Natural killer cell (primary cell): ENCODE measurements at regions not wholly inside any gene's neighbourhood (a gene's known extent, or its start where the extent isn't known, plus 50 kb on each side); places are given as distances from the start of the nearest gene placed in this dataset.
"Not testable (repeated sequence)": the region's sequence is repeated elsewhere in the genome, so short reads cannot be mapped to it uniquely, and the experiment has no call there.

Experiments
- ATAC-seq, 3 donors: fragments of 150-1000 bp in 2 of 3; fragments of 200-7000 bp in 1 of 3; cut with Tn5 transposase; 1 replicate in 1 of 3; 2 replicates in 2 of 3; pipeline ENCODE4 v1.10.0; 2021; ENCODE audit warnings: mild to moderate bottlenecking in 2 of 3, moderate library complexity in 2 of 3
- DNase-seq, 2 donors: peaks; one replicate each; pipeline versions ENCODE4 v3.0.0 to v3.0.0-alpha.2; 2013 to 2021; ENCODE audit warnings: mixed read lengths in 1 of 2
- H3K27ac ChIP-seq: one replicate; pipeline ENCODE4 v1.5.1; 2013; ENCODE audit warnings: mild to moderate bottlenecking, low read length
- H3K27me3 ChIP-seq: one replicate; pipeline ENCODE4 v1.6.1; 2013; ENCODE audit warnings: low read length; ENCODE audit not compliant: control insufficient read depth, insufficient read depth
- H3K36me3 ChIP-seq: one replicate; pipeline ENCODE4 v1.6.1; 2013; ENCODE audit warnings: low read length; ENCODE audit not compliant: control insufficient read depth, insufficient read depth
- H3K4me1 ChIP-seq: one replicate; pipeline ENCODE4 v1.6.1; 2013; ENCODE audit warnings: low read length; ENCODE audit not compliant: control insufficient read depth, insufficient read depth
- H3K4me3 ChIP-seq: one replicate; pipeline ENCODE4 v1.5.1; 2013; ENCODE audit warnings: low read length
- H3K9me3 ChIP-seq: one replicate; pipeline ENCODE4 v1.6.1; 2013; ENCODE audit warnings: low read length; ENCODE audit not compliant: control insufficient read depth, insufficient read depth
- H3K27ac Mint-ChIP-seq, 2 donors: one replicate each; pipeline ENCODE4 v1.8.0; 2022; ENCODE audit warnings: mild to moderate bottlenecking in 2 of 2, mixed read lengths in 2 of 2, moderate library complexity in 1 of 2
- H3K27me3 Mint-ChIP-seq, 2 donors: one replicate each; pipeline ENCODE4 v1.8.0; 2022; ENCODE audit warnings: low read depth in 2 of 2, mixed read lengths in 2 of 2
- H3K36me3 Mint-ChIP-seq: one replicate; pipeline ENCODE4 v1.8.0; 2022; ENCODE audit warnings: mixed read lengths
- H3K4me1 Mint-ChIP-seq, 2 donors: one replicate each; pipeline ENCODE4 v1.8.0; 2022; ENCODE audit warnings: mixed read lengths in 2 of 2
- H3K4me3 Mint-ChIP-seq: one replicate; pipeline ENCODE4 v1.8.0; 2022; ENCODE audit warnings: mild to moderate bottlenecking, moderate library complexity, mixed read lengths
- H3K9me3 Mint-ChIP-seq, 2 donors: one replicate each; pipeline ENCODE4 v1.8.0; 2022; ENCODE audit warnings: mixed read lengths in 2 of 2
- CTCF ChIP-seq: fragments of 200-600 bp; IDR thresholded peaks from one replicate; pipeline ENCODE4 v1.8.0; 2022; ENCODE audit warnings: antibody characterized with exemption
- WGBS: methylation state at CpG from one replicate; pipeline ENCODE4 v1.1.7; 2013; ENCODE audit warnings: missing lambda C conversion rate; ENCODE audit not compliant: insufficient coverage; 5-methylcytosine and 5-hydroxymethylcytosine counted together
- intact Hi-C: fragments of 100-400 bp; cut with micrococcal nuclease; formaldehyde crosslinking; loops from one replicate; pipeline ENCODE4 v1.14.2; 2022

- intact Hi-C loops = no loop called here
- Mint-ChIP-seq H3K4me3 (no peak overlapping the region), H3K4me1 (no peaks in the 10 kb centered on the region), H3K27ac (no peak overlapping the region), H3K27me3 (peaks cover 9 to 26% of the 10 kb centered on the region in 2 donors), H3K9me3 (no peaks in the 10 kb centered on the region), H3K36me3 (no peaks in the 10 kb centered on the region)
- Histone ChIP-seq H3K4me1 (no peaks in the 10 kb centered on the region), H3K9me3 (no peaks in the 10 kb centered on the region), H3K36me3 (no peaks in the 10 kb centered on the region), H3K4me3 (no peak overlapping the region), H3K27me3 (no peaks in the 10 kb centered on the region), H3K27ac (no peak overlapping the region)
- 79% methylated on average over 8 of the region's 10 CpGs for whole genome bisulfite sequencing
- DNase-seq = no peak
- ATAC-seq = no peak
- no peak for TF ChIP-seq CTCF
Observed at GRCh38 chr10:120103738-120104560, 211.4 kb downstream of the SEC23IP start.

GRCh38 chr10:120105001-120105400 lies 212.5 kb downstream of the SEC23IP start:
- no peaks in the 10 kb centered on the region for H3K4me1 ChIP-seq
- intact Hi-C loops = no loop called here
- no peaks in the 10 kb centered on the region for H3K4me1 Mint-ChIP-seq
- H3K4me3 ChIP-seq = no peak overlapping the region
- no peaks in the 10 kb centered on the region for H3K36me3 Mint-ChIP-seq
- no peaks in the 10 kb centered on the region for H3K36me3 ChIP-seq
- no peak overlapping the region for H3K27ac ChIP-seq
- ATAC-seq (no peak), DNase-seq (no peak)
- H3K27me3 ChIP-seq = no peaks in the 10 kb centered on the region
- H3K4me3 Mint-ChIP-seq = no peak overlapping the region
- H3K27me3 Mint-ChIP-seq = peaks cover 9 to 26% of the 10 kb centered on the region in 2 donors
- no peaks in the 10 kb centered on the region for H3K9me3 ChIP-seq
- 83% methylated on average over 2 of the region's 2 CpGs for WGBS
- no peaks in the 10 kb centered on the region for H3K9me3 Mint-ChIP-seq
- no peak overlapping the region for H3K27ac Mint-ChIP-seq
- TF ChIP-seq CTCF = no peak

GRCh38 chr10:120105492-120105891 lies 213.0 kb downstream of the SEC23IP start:
- Mint-ChIP-seq H3K27ac (no peak overlapping the region), H3K4me1 (no peaks in the 10 kb centered on the region), H3K27me3 (peaks cover 11 to 26% of the 10 kb centered on the region in 2 donors), H3K9me3 (no peaks in the 10 kb centered on the region), H3K36me3 (no peaks in the 10 kb centered on the region), H3K4me3 (no peak overlapping the region)
- Histone ChIP-seq H3K4me3 (no peak overlapping the region), H3K27me3 (no peaks in the 10 kb centered on the region), H3K36me3 (no peaks in the 10 kb centered on the region), H3K4me1 (no peaks in the 10 kb centered on the region), H3K27ac (no peak overlapping the region), H3K9me3 (no peaks in the 10 kb centered on the region)
- no peak for DNase-seq
- ATAC-seq = no peak
- 80% methylated on average over 1 of the region's 1 CpG for WGBS
- intact Hi-C loops = no loop called here
- no peak for TF ChIP-seq CTCF

- no peak overlapping the region for H3K27ac Mint-ChIP-seq
- peaks cover 10 to 21% of the 10 kb centered on the region in 2 donors for H3K27me3 Mint-ChIP-seq
- Histone ChIP-seq H3K9me3 (no peaks in the 10 kb centered on the region), H3K27me3 (no peaks in the 10 kb centered on the region), H3K27ac (no peak overlapping the region), H3K36me3 (no peaks in the 10 kb centered on the region), H3K4me1 (no peaks in the 10 kb centered on the region), H3K4me3 (no peak overlapping the region)
- H3K4me3 Mint-ChIP-seq = no peak overlapping the region
- ATAC-seq (no peak), DNase-seq (no peak)
- no peak for TF ChIP-seq CTCF
- intact Hi-C loops = no loop called here
- WGBS = 80% methylated on average over 3 of the region's 3 CpGs
- H3K36me3 Mint-ChIP-seq = no peaks in the 10 kb centered on the region
- no peaks in the 10 kb centered on the region for H3K4me1 Mint-ChIP-seq
- peaks cover 0 to 2% of the 10 kb centered on the region in 2 donors for H3K9me3 Mint-ChIP-seq
Observed at GRCh38 chr10:120108916-120109315, 216.4 kb downstream of the SEC23IP start.

- intact Hi-C loops, DNase-seq, H3K27ac ChIP-seq, H3K9me3 Mint-ChIP-seq, H3K36me3 Mint-ChIP-seq, ATAC-seq, H3K4me3 ChIP-seq, H3K4me3 Mint-ChIP-seq, H3K36me3 ChIP-seq, H3K9me3 ChIP-seq, H3K27ac Mint-ChIP-seq, H3K4me1 ChIP-seq, H3K4me1 Mint-ChIP-seq, H3K27me3 ChIP-seq: not testable (repeated sequence)
- 100% methylated on average over 1 of the region's 4 CpGs for WGBS
- H3K27me3 Mint-ChIP-seq = peaks cover 11 to 24% of the 10 kb centered on the region in 2 donors
Observed at GRCh38 chr10:120109725-120110124, 217.2 kb downstream of the SEC23IP start.
